CMK (cell line): ENCODE measurements at regions not wholly inside any gene's neighbourhood (a gene's known extent, or its start where the extent isn't known, plus 50 kb on each side); places are given as distances from the start of the nearest gene placed in this dataset.

ENCODE experiments used
- DNase-seq: peaks from one replicate; pipeline ENCODE4 v3.0.0-alpha.2; 2010; ENCODE audit warnings: low read depth

GRCh38 chr9:126152622-126153362, 173.8 kb upstream of the MVB12B start:
- no peak for DNase-seq

GRCh38 chr9:126153382-126153781, 173.2 kb upstream of the MVB12B start:
- DNase-seq: no peak

GRCh38 chr9:126154182-126154827, 172.3 kb upstream of the MVB12B start:
- no peak for DNase-seq

GRCh38 chr9:126154869-126155268, 171.8 kb upstream of the MVB12B start:
- no peak for DNase-seq

GRCh38 chr9:126155756-126156664, 170.6 kb upstream of the MVB12B start:
- DNase-seq: no peak

GRCh38 chr9:126156898-126157297, 169.7 kb upstream of the MVB12B start:
- DNase-seq: no peak

GRCh38 chr9:126157423-126157822, 169.2 kb upstream of the MVB12B start:
- no peak for DNase-seq

GRCh38 chr9:126157826-126158587, 168.6 kb upstream of the MVB12B start:
- DNase-seq: no peak

GRCh38 chr9:126158588-126159429, 167.8 kb upstream of the MVB12B start:
- no peak for DNase-seq

- DNase-seq: no peak
Measured at GRCh38 chr9:126159430-126160060, 167.1 kb upstream of the MVB12B start.

- no peak for DNase-seq
Measured at GRCh38 chr9:126160067-126160853, 166.4 kb upstream of the MVB12B start.

- DNase-seq: no peak
Measured at GRCh38 chr9:126160854-126161329, 165.7 kb upstream of the MVB12B start.

- no peak for DNase-seq
Measured at GRCh38 chr9:126162611-126163381, 163.8 kb upstream of the MVB12B start.

- no peak for DNase-seq
Measured at GRCh38 chr9:126164796-126165525, 161.7 kb upstream of the MVB12B start.

- DNase-seq: no peak
Measured at GRCh38 chr9:126165755-126166154, 160.9 kb upstream of the MVB12B start.

- no peak for DNase-seq
Measured at GRCh38 chr9:126166291-126166690, 160.3 kb upstream of the MVB12B start.

GRCh38 chr9:126166866-126167265, 159.8 kb upstream of the MVB12B start:
- no peak for DNase-seq

GRCh38 chr9:126169736-126170135, 156.9 kb upstream of the MVB12B start:
- DNase-seq: no peak
